ENCODE measurements at regions not wholly inside any gene's neighbourhood (a gene's known extent, or its start where the extent isn't known, plus 50 kb on each side); places are given as distances from the start of the nearest gene placed in this dataset.
"Not testable (repeated sequence)": the region's sequence is repeated elsewhere in the genome, so short reads cannot be mapped to it uniquely, and the experiment has no call there.

DNA sequence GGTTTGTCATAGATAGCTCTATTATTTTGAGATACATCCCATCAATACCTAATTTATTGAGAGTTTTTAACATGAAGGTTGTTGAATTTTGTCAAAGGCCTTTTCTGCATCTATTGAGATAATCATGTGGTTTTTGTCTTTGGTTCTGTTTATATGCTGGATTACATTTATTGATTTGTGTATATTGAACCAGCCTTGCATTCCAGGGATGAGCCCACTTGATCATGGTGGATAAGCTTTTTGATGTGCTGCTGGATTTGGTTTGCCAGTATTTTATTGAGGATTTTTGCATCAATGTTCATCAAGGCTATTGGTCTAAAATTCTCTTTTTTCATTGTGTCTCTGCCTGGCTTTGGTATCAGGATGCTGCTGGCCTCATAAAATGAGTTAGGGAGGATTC is 61.8 kb upstream of the PTPDC1 start:
- TF ChIP-seq, protein P1, sequence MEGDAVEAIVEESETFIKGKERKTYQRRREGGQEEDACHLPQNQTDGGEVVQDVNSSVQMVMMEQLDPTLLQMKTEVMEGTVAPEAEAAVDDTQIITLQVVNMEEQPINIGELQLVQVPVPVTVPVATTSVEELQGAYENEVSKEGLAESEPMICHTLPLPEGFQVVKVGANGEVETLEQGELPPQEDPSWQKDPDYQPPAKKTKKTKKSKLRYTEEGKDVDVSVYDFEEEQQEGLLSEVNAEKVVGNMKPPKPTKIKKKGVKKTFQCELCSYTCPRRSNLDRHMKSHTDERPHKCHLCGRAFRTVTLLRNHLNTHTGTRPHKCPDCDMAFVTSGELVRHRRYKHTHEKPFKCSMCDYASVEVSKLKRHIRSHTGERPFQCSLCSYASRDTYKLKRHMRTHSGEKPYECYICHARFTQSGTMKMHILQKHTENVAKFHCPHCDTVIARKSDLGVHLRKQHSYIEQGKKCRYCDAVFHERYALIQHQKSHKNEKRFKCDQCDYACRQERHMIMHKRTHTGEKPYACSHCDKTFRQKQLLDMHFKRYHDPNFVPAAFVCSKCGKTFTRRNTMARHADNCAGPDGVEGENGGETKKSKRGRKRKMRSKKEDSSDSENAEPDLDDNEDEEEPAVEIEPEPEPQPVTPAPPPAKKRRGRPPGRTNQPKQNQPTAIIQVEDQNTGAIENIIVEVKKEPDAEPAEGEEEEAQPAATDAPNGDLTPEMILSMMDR (conservative IDR thresholded peaks at IDR 0.05; ENCODE audit: low read depth, low read length), result not testable (repeated sequence)
- TF ChIP-seq EZH2 (IDR thresholded peaks at IDR 0.05; ENCODE audit: low read length, unreplicated experiment), result not testable (repeated sequence)
